ENCODE measurements at regions not wholly inside any gene's neighbourhood (a gene's known extent, or its start where the extent isn't known, plus 50 kb on each side); places are given as distances from the start of the nearest gene placed in this dataset.
"Not testable (repeated sequence)": the region's sequence is repeated elsewhere in the genome, so short reads cannot be mapped to it uniquely, and the experiment has no call there.

DNA sequence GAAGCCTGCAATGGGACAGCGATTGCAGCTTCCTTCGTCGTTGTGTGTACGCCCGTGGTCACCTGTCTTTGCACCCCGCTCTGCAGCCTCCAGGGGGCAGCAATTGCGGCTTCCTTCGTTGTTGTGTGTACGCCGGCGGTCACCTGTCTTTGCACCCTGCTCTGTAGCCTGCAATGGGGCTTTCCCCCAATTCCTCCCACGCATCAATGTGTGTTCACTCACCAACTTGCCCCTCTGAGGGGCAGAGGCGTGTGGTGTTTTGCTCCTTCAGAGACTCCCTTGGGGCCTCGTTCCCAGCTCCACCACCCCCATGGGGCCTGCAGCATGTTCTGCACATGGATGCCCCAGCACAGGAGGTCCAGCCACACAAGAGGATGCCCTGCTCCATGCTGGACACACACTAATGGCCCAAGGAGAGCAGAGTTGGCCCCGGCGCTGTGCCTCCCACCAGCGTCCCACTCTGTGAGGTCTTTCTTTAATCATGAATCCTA, 197.1 kb downstream of the LAT start:
- TF ChIP-seq, protein P1, sequence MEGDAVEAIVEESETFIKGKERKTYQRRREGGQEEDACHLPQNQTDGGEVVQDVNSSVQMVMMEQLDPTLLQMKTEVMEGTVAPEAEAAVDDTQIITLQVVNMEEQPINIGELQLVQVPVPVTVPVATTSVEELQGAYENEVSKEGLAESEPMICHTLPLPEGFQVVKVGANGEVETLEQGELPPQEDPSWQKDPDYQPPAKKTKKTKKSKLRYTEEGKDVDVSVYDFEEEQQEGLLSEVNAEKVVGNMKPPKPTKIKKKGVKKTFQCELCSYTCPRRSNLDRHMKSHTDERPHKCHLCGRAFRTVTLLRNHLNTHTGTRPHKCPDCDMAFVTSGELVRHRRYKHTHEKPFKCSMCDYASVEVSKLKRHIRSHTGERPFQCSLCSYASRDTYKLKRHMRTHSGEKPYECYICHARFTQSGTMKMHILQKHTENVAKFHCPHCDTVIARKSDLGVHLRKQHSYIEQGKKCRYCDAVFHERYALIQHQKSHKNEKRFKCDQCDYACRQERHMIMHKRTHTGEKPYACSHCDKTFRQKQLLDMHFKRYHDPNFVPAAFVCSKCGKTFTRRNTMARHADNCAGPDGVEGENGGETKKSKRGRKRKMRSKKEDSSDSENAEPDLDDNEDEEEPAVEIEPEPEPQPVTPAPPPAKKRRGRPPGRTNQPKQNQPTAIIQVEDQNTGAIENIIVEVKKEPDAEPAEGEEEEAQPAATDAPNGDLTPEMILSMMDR (conservative IDR thresholded peaks at IDR 0.05; ENCODE audit: low read length): peak; percentile 46
- TF ChIP-seq EZH2phosphoT487 (IDR thresholded peaks at IDR 0.05; ENCODE audit: borderline replicate concordance): not testable (repeated sequence)

Data from Loucy (cell line).